PC-3 (cell line): ENCODE measurements at regions not wholly inside any gene's neighbourhood (a gene's known extent, or its start where the extent isn't known, plus 50 kb on each side); places are given as distances from the start of the nearest gene placed in this dataset.

Experiments used
- ATAC-seq: fragments of 200-7000 bp; cut with Tn5 transposase; 2 replicates; pipeline ENCODE4 v1.9.1; 2020; ENCODE audit warnings: mild to moderate bottlenecking, moderate library complexity
- BruUV-seq: library from RNA; stranded (reverse); fragments of 400-500 nt; replicated peaks from 2 replicates; lab custom pipeline; 2021; lab: Mats Ljungman, UMichigan
- CTCF ChIA-PET: fragments of 300-600 bp; sonication (Branson Sonifier 250); formaldehyde crosslinking; loops from one replicate; lab custom pipeline; 2022; ENCODE audit warnings: antibody characterized with exemption; lab: Charles Lee
- POLR2A ChIA-PET: fragments of 300-600 bp; sonication (Branson Sonifier 250); formaldehyde crosslinking; loops from one replicate; lab custom pipeline; 2022; ENCODE audit warnings: antibody characterized with exemption; ENCODE audit not compliant: unreplicated experiment; lab: Charles Lee
- DNase-seq: peaks from one replicate; pipeline ENCODE4 v3.0.0-alpha.2; 2015
- H2AFZ ChIP-seq: fragments of 300-600 bp; sonication (generic); 2 replicates; pipeline ENCODE4 v1.6.0; 2016; ENCODE audit warnings: antibody characterized with exemption, low read length
- H3F3A ChIP-seq: fragments of 300-600 bp; sonication (generic); one replicate; pipeline ENCODE4 v1.6.0; 2017; ENCODE audit warnings: antibody characterized with exemption, low read length, control low read depth, mild to moderate bottlenecking; ENCODE audit not compliant: unreplicated experiment
- H3K27ac ChIP-seq: fragments of 300-600 bp; sonication (generic); 2 replicates; pipeline ENCODE4 v1.5.1; 2016; ENCODE audit warnings: mild to moderate bottlenecking, low read length
- H3K27me3 ChIP-seq: fragments of 300-600 bp; sonication (generic); 2 replicates; pipeline ENCODE4 v1.6.1; 2016; ENCODE audit warnings: low read length, mixed read lengths
- H3K36me3 ChIP-seq: fragments of 300-600 bp; sonication (generic); 2 replicates; pipeline ENCODE4 v1.6.1; 2016; ENCODE audit warnings: low read depth, mixed run types, low read length, mixed read lengths
- H3K4me1 ChIP-seq: fragments of 300-600 bp; sonication (generic); 2 replicates; pipeline ENCODE4 v1.5.1; 2016; ENCODE audit warnings: low read length; ENCODE audit not compliant: insufficient read depth
- H3K4me2 ChIP-seq: fragments of 300-600 bp; sonication (generic); 2 replicates; pipeline ENCODE4 v1.6.0; 2016; ENCODE audit warnings: low read length
- H3K4me3 ChIP-seq: fragments of 300-600 bp; sonication (generic); 2 replicates; pipeline ENCODE4 v1.5.1; 2016; ENCODE audit warnings: mild to moderate bottlenecking, low read length, mixed read lengths
- H3K79me2 ChIP-seq: fragments of 300-600 bp; sonication (generic); 2 replicates; pipeline ENCODE4 v1.6.1; 2017; ENCODE audit warnings: low read length, mixed read lengths
- H3K9ac ChIP-seq: fragments of 300-600 bp; sonication (generic); 2 replicates; pipeline ENCODE4 v1.6.0; 2016; ENCODE audit warnings: mild to moderate bottlenecking, low read length
- H3K9me2 ChIP-seq: fragments of 300-600 bp; sonication (generic); replicated peaks from 2 replicates; pipeline ENCODE4 v1.6.1; 2016; ENCODE audit warnings: mixed run types, low read length, mixed read lengths
- H3K9me3 ChIP-seq: fragments of 300-600 bp; sonication (generic); 2 replicates; pipeline ENCODE4 v1.6.1; 2016; ENCODE audit warnings: low read length, mixed read lengths
- H4K20me1 ChIP-seq: fragments of 300-600 bp; sonication (generic); 2 replicates; pipeline ENCODE4 v1.6.1; 2016; ENCODE audit warnings: low read length, mixed read lengths
- EZH2 ChIP-seq: fragments of 300-600 bp; sonication (generic); IDR thresholded peaks from one replicate; pipeline ENCODE4 v1.6.1; 2017; ENCODE audit warnings: antibody characterized with exemption, mild to moderate bottlenecking, low read length; ENCODE audit not compliant: unreplicated experiment
- EZH2phosphoT487 ChIP-seq: fragments of 300-600 bp; sonication (generic); IDR thresholded peaks from 2 replicates; pipeline ENCODE4 v1.6.1; 2018; ENCODE audit warnings: mild to moderate bottlenecking, antibody characterized with exemption, low read length, borderline replicate concordance
- intact Hi-C: fragments of 100-400 bp; cut with micrococcal nuclease; formaldehyde crosslinking; loops from 2 replicates; pipeline ENCODE4 v1.9.0; 2023
- TF ChIP-seq, protein P1 (sequence below): fragments of 300-600 bp; sonication (generic); conservative IDR thresholded peaks from 2 replicates; pipeline ENCODE4 v1.5.1; 2017; ENCODE audit warnings: antibody characterized with exemption, low read depth, mild to moderate bottlenecking, low read length

DNA sequence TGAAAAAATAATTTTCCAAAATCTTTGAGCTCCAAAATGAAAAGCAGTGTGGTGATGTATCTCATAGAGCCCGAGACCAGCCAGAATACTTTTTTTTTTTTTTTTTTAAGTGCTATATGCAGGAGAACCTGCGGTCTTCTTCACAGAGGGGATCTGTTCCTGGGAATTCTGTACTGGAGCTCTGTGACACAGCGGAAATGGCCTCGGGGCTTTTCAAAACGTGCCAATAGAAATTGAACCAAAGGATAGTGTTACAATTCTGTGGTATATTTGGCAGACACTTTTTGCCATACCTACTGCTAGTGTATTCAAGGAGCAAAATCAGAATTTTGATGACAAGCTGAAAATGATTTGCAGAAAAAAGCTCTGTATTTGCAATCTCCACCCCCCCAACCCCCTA lies 1429.3 kb upstream of the LRRTM3 start:
- Histone ChIP-seq H3K4me3 (no peak overlapping the region), H3K36me3 (no peaks in the 10 kb centered on the region), H3K27ac (no peak overlapping the region), H4K20me1 (no peaks in the 10 kb centered on the region), H3K4me2 (no peak overlapping the region), H2AFZ (no peak overlapping the region), H3K79me2 (no peaks in the 10 kb centered on the region), H3K9ac (no peak overlapping the region), H3K4me1 (no peaks in the 10 kb centered on the region), H3K9me3 (no peaks in the 10 kb centered on the region), H3K9me2 (no peaks in the 10 kb centered on the region), H3K27me3 (no peaks in the 10 kb centered on the region), H3F3A (no peaks in the 10 kb centered on the region)
- TF ChIP-seq, protein P1, sequence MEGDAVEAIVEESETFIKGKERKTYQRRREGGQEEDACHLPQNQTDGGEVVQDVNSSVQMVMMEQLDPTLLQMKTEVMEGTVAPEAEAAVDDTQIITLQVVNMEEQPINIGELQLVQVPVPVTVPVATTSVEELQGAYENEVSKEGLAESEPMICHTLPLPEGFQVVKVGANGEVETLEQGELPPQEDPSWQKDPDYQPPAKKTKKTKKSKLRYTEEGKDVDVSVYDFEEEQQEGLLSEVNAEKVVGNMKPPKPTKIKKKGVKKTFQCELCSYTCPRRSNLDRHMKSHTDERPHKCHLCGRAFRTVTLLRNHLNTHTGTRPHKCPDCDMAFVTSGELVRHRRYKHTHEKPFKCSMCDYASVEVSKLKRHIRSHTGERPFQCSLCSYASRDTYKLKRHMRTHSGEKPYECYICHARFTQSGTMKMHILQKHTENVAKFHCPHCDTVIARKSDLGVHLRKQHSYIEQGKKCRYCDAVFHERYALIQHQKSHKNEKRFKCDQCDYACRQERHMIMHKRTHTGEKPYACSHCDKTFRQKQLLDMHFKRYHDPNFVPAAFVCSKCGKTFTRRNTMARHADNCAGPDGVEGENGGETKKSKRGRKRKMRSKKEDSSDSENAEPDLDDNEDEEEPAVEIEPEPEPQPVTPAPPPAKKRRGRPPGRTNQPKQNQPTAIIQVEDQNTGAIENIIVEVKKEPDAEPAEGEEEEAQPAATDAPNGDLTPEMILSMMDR, result no peak
- TF ChIP-seq EZH2phosphoT487 (no peak), EZH2 (no peak)
- intact Hi-C loops, result no loop called here
- peak; percentile 53 for ATAC-seq
- POLR2A ChIA-PET, result no interaction called here
- no TSS peak for BruUV-seq
- CTCF ChIA-PET, result no interaction called here
- DNase-seq, result peak; percentile 63

DNA sequence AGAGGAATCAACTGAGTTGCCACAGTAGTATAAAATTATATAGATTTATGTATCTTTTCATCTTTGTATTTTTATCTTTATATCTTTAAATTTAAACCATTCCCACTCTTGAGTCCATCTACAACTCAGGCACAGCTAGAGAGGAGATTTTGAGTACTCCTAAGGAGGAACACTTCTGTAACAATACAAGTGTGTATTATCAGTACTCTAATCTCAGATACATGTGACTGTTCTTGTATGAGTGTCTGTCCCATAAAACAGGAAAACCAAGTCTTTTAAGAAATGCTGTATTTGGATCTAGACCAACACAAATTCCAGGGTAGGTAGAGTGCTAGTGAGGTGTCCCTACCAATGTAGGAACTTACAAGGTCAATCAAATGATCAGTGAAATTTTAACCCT lies 1428.0 kb upstream of the LRRTM3 start:
- no peak for ATAC-seq
- Histone ChIP-seq H3K79me2 (no peaks in the 10 kb centered on the region), H3K27ac (no peak overlapping the region), H3F3A (no peaks in the 10 kb centered on the region), H3K4me3 (no peak overlapping the region), H3K4me2 (no peak overlapping the region), H3K4me1 (no peaks in the 10 kb centered on the region), H2AFZ (no peak overlapping the region), H3K9me3 (no peaks in the 10 kb centered on the region), H3K27me3 (no peaks in the 10 kb centered on the region), H3K36me3 (no peaks in the 10 kb centered on the region), H4K20me1 (no peaks in the 10 kb centered on the region), H3K9ac (no peak overlapping the region), H3K9me2 (no peaks in the 10 kb centered on the region)
- TF ChIP-seq EZH2phosphoT487 (no peak), EZH2 (no peak)
- TF ChIP-seq, protein P1, result no peak
- DNase-seq, result peak; percentile 33
- CTCF ChIA-PET, result no interaction called here
- intact Hi-C loops, result no loop called here
- POLR2A ChIA-PET, result no interaction called here
- BruUV-seq, result no TSS peak

DNA sequence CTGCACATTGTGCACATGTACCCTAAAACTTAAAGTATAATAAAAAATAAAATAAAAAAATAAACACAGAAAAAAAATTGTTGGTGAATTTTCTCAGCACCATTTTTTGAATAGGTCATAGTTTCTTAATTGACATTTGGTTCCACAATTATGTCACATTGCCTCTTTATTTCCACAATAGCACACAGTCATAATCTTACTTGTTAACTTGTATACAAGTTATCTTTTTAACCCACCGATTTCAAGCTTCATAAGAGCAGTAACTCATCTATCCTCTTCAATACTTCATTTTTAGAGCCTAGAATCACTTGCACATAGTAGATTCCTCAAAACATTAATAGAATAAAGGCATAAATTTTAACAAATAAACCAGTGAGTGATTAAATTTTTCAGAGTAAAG lies 1425.1 kb upstream of the LRRTM3 start:
- no peak overlapping the region for H3K27ac ChIP-seq
- H3K9me2 ChIP-seq, result no peaks in the 10 kb centered on the region
- H3K9me3 ChIP-seq, result no peaks in the 10 kb centered on the region
- TF ChIP-seq EZH2 (no peak), EZH2phosphoT487 (no peak)
- TF ChIP-seq, protein P1, result no peak
- no peaks in the 10 kb centered on the region for H4K20me1 ChIP-seq
- no peak overlapping the region for H3K9ac ChIP-seq
- ATAC-seq, result no peak
- H3K36me3 ChIP-seq, result no peaks in the 10 kb centered on the region
- no peaks in the 10 kb centered on the region for H3K79me2 ChIP-seq
- H3K27me3 ChIP-seq, result no peaks in the 10 kb centered on the region
- BruUV-seq, result no TSS peak
- no peak overlapping the region for H3K4me3 ChIP-seq
- no peak overlapping the region for H3K4me2 ChIP-seq
- CTCF ChIA-PET, result no interaction called here
- POLR2A ChIA-PET, result no interaction called here
- intact Hi-C loops, result no loop called here
- DNase-seq, result no peak
- H3F3A ChIP-seq, result no peaks in the 10 kb centered on the region
- H3K4me1 ChIP-seq, result no peaks in the 10 kb centered on the region
- H2AFZ ChIP-seq, result no peak overlapping the region
